LNCAP (cell line): ENCODE measurements at regions not wholly inside any gene's neighbourhood (a gene's known extent, or its start where the extent isn't known, plus 50 kb on each side); places are given as distances from the start of the nearest gene placed in this dataset.

Experiments
- CTCF ChIP-seq: fragments of 450-650 bp; IDR thresholded peaks from 2 replicates; pipeline ENCODE4 v1.5.1; 2017; ENCODE audit warnings: mild to moderate bottlenecking

- TF ChIP-seq CTCF, result no peak
These were observed 320.8 kb upstream of the USP25 start for GRCh38 chr21:15409031-15409430.

DNA sequence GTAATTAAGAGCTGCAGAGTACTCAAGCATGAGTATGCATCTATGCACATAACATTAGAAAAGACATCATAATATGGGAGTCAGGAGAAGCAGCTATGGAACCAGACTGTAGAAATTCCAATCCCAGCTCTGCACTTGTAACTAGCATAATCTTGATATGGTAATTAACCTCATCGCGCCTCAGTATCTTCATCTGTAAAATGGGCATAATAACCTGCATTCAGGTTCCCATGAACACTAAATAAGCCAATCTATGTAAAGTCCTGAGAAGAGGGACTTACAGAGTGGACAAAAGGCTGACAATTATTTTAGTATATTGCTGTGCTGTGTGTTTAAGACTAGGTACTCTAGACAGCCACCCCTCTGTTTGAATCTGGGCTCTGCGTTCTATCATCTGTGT is 318.9 kb upstream of the USP25 start:
- no peak for TF ChIP-seq CTCF

DNA sequence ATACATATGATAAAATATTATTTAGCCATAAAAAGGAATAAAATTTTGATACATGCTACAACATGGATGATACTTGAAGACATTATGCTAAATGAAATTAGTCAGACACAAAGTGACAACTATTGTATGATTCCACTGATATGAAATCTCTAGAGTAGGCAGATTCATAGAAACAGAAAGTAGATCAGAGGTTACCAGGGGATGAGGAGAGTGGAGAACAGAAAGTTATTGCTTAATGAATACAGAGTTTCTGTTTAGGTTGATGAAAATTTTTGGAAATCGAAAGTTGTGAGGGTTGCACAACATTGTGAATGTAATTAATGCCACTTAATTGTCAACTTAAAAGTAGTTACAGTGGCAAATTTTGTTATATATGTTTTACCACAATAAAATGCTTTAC is 315.7 kb upstream of the USP25 start:
- TF ChIP-seq CTCF, result no peak

GRCh38 chr21:15415541-15416261 is 314.1 kb upstream of the USP25 start:
- no peak for TF ChIP-seq CTCF

GRCh38 chr21:15421441-15421881 is 308.3 kb upstream of the USP25 start:
- TF ChIP-seq CTCF, result no peak

GRCh38 chr21:15421947-15422346 is 307.8 kb upstream of the USP25 start:
- no peak for TF ChIP-seq CTCF

- TF ChIP-seq CTCF, result no peak
These were observed 307.0 kb upstream of the USP25 start for GRCh38 chr21:15422783-15423182.
